H1 (cell line): ENCODE measurements at regions not wholly inside any gene's neighbourhood (a gene's known extent, or its start where the extent isn't known, plus 50 kb on each side); places are given as distances from the start of the nearest gene placed in this dataset.

Experiments
- CTCF ChIA-PET: fragments of 300-600 bp; sonication (Branson Sonifier 250); formaldehyde crosslinking; loops from one replicate; lab custom pipeline; 2021; ENCODE audit not compliant: partially characterized antibody; lab: Charles Lee
- POLR2A ChIA-PET: fragments of 300-600 bp; sonication (Branson Sonifier 250); formaldehyde crosslinking; loops from one replicate; lab custom pipeline; 2021; ENCODE audit warnings: inconsistent platforms; ENCODE audit not compliant: partially characterized antibody; lab: Charles Lee
- DNase-seq, 2 experiments: peaks; one replicate each; pipeline versions ENCODE4 v3.0.0 to v3.0.0-alpha.2; 2010 to 2022; ENCODE audit warnings: low spot score in 2 of 2, low read depth in 1 of 2, mixed read lengths in 1 of 2
- FAIRE-seq: peaks from 2 replicates; lab custom pipeline; 2011; peaks lifted over from hg19 to GRCh38; lab: Jason Lieb, UNC
- H2AFZ ChIP-seq: 2 replicates; pipeline ENCODE4 v1.8.1; 2012; ENCODE audit warnings: low read length, inconsistent platforms
- H2AK5ac ChIP-seq: 2 replicates; pipeline ENCODE4 v1.6.1; 2013; ENCODE audit warnings: low read depth, low read length
- H2BK120ac ChIP-seq: replicated peaks from 2 replicates; pipeline ENCODE3; 2013; ENCODE audit warnings: low read depth, low read length, inconsistent platforms
- H2BK12ac ChIP-seq: 2 replicates; pipeline ENCODE4 v1.6.1; 2013; ENCODE audit warnings: low read depth, low read length
- H2BK15ac ChIP-seq: 2 replicates; pipeline ENCODE4 v1.6.1; 2013; ENCODE audit warnings: low read length
- H2BK20ac ChIP-seq: 2 replicates; pipeline ENCODE4 v1.6.1; 2013; ENCODE audit warnings: low read length
- H2BK5ac ChIP-seq: 2 replicates; pipeline ENCODE4 v1.6.1; 2013; ENCODE audit warnings: low read depth, low read length
- H3K14ac ChIP-seq: 2 replicates; pipeline ENCODE4 v1.6.1; 2013; ENCODE audit warnings: inconsistent platforms; ENCODE audit not compliant: insufficient read length
- H3K18ac ChIP-seq: 2 replicates; pipeline ENCODE4 v1.6.1; 2013; ENCODE audit warnings: low read length; ENCODE audit errors: extremely low read depth
- H3K23ac ChIP-seq: 2 replicates; pipeline ENCODE4 v1.6.1; 2013; ENCODE audit warnings: inconsistent platforms; ENCODE audit not compliant: insufficient read length
- H3K23me2 ChIP-seq: 2 replicates; pipeline ENCODE4 v1.6.1; 2013; ENCODE audit warnings: low read depth, low read length
- H3K27ac ChIP-seq: 2 replicates; pipeline ENCODE4 v1.6.1; 2011; ENCODE audit warnings: low read depth, low read length, inconsistent platforms
- H3K27me3 ChIP-seq, 4 experiments: replicated peaks in 1 of 4; 1 replicate in 1 of 4; 2 replicates in 3 of 4; pipeline versions ENCODE4 v1.6.1 to v1.8.1; 2011 to 2013; ENCODE audit warnings: low read length in 3 of 4, mild to moderate bottlenecking in 3 of 4, inconsistent platforms in 2 of 4, mixed read lengths in 2 of 4, moderate library complexity in 1 of 4; ENCODE audit not compliant: control insufficient read depth in 3 of 4, insufficient read depth in 3 of 4; ENCODE audit errors: extremely low read depth in 1 of 4
- H3K36me3 ChIP-seq, 4 experiments: 2 replicates each; pipeline versions ENCODE4 v1.6.1 to v1.8.1; 2011 to 2013; ENCODE audit warnings: mild to moderate bottlenecking in 4 of 4, low read length in 3 of 4, moderate library complexity in 2 of 4, control low read depth in 1 of 4, inconsistent platforms in 1 of 4; ENCODE audit not compliant: insufficient read depth in 4 of 4, control insufficient read depth in 2 of 4
- H3K4ac ChIP-seq: replicated peaks from 2 replicates; pipeline ENCODE3; 2013; ENCODE audit warnings: low read length, low read depth, mixed read lengths, inconsistent platforms; ENCODE audit not compliant: insufficient read length
- H3K4me1 ChIP-seq, 4 experiments: replicated peaks in 1 of 4; 1 replicate in 1 of 4; 2 replicates in 3 of 4; pipeline versions ENCODE4 v1.6.1 to v1.8.1; 2011 to 2013; ENCODE audit warnings: low read length in 3 of 4, inconsistent platforms in 2 of 4, mixed read lengths in 1 of 4; ENCODE audit not compliant: insufficient read depth in 4 of 4, control insufficient read depth in 3 of 4
- H3K4me2 ChIP-seq, 2 experiments: 2 replicates each; pipeline versions ENCODE4 v1.6.1 to v1.8.1; 2011 to 2013; ENCODE audit warnings: low read depth in 2 of 2, low read length in 2 of 2, control low read depth in 1 of 2, inconsistent platforms in 1 of 2, mild to moderate bottlenecking in 1 of 2; ENCODE audit not compliant: insufficient read depth in 1 of 2
- H3K4me3 ChIP-seq, 4 experiments: fragments of 200-600, 300-600 bp in 1 of 4; sonication (generic), shearing (Covaris generic), sonication (Bioruptor Twin) in 1 of 4; 2 replicates each; pipeline versions ENCODE4 v1.5.1 to v1.8.1; 2011 to 2016; ENCODE audit warnings: low read length in 4 of 4, low read depth in 3 of 4, control low read depth in 2 of 4, inconsistent platforms in 2 of 4, mild to moderate bottlenecking in 2 of 4, mixed read lengths in 1 of 4, moderate library complexity in 1 of 4; ENCODE audit not compliant: insufficient read depth in 2 of 4; ENCODE audit errors: extremely low read depth in 1 of 4
- H3K56ac ChIP-seq: replicated peaks from 2 replicates; pipeline ENCODE3; 2013; ENCODE audit warnings: low read depth, mild to moderate bottlenecking, mixed read lengths, low read length, inconsistent platforms; ENCODE audit not compliant: insufficient read length
- H3K79me1 ChIP-seq: 2 replicates; pipeline ENCODE4 v1.6.1; 2013; ENCODE audit warnings: low read depth, low read length, control low read depth
- H3K79me2 ChIP-seq, 2 experiments: 2 replicates each; pipeline versions ENCODE4 v1.6.1 to v1.8.1; 2012 to 2013; ENCODE audit warnings: low read length in 2 of 2, mild to moderate bottlenecking in 2 of 2, inconsistent platforms in 1 of 2; ENCODE audit not compliant: insufficient read depth in 2 of 2, control insufficient read depth in 1 of 2
- H3K9ac ChIP-seq, 4 experiments: replicated peaks in 1 of 4; 1 replicate in 1 of 4; 2 replicates in 3 of 4; pipeline versions ENCODE4 v1.6.1 to v1.8.1; 2011 to 2013; ENCODE audit warnings: low read depth in 3 of 4, low read length in 3 of 4, control low read depth in 2 of 4, mild to moderate bottlenecking in 2 of 4, moderate library complexity in 2 of 4, inconsistent platforms in 1 of 4; ENCODE audit errors: extremely low read depth in 1 of 4
- H3K9me3 ChIP-seq, 2 experiments: 2 replicates each; pipeline versions ENCODE4 v1.6.1 to v1.8.1; 2012 to 2013; ENCODE audit warnings: mild to moderate bottlenecking in 2 of 2, moderate library complexity in 2 of 2, control low read depth in 1 of 2, inconsistent platforms in 1 of 2, low read depth in 1 of 2, low read length in 1 of 2, mixed read lengths in 1 of 2; ENCODE audit not compliant: insufficient read depth in 2 of 2
- H4K20me1 ChIP-seq, 2 experiments: replicated peaks in 1 of 2; 2 replicates each; pipeline versions ENCODE3 to v1.8.1; 2011 to 2013; ENCODE audit warnings: inconsistent platforms in 2 of 2, low read length in 2 of 2, mild to moderate bottlenecking in 1 of 2; ENCODE audit not compliant: insufficient read depth in 2 of 2, control insufficient read depth in 1 of 2
- H4K5ac ChIP-seq: 2 replicates; pipeline ENCODE4 v1.6.1; 2013; ENCODE audit warnings: low read length, low read depth, mixed read lengths, inconsistent platforms; ENCODE audit not compliant: insufficient read length
- H4K8ac ChIP-seq: 2 replicates; pipeline ENCODE4 v1.8.0; 2013; ENCODE audit warnings: mild to moderate bottlenecking, moderate library complexity, low read length, inconsistent platforms; ENCODE audit not compliant: insufficient read depth; ENCODE audit errors: extremely low read depth
- H4K91ac ChIP-seq: replicated peaks from 2 replicates; pipeline ENCODE3; 2013; ENCODE audit warnings: low read length, mixed read lengths, inconsistent platforms; ENCODE audit not compliant: insufficient read length
- ATF2 ChIP-seq: IDR thresholded peaks from 2 replicates; pipeline ENCODE4 v1.6.1; 2012; ENCODE audit warnings: low read length, inconsistent platforms
- CBX5 ChIP-seq: fragments of 300-800, 300-1000 bp; sonication (generic); IDR thresholded peaks from 2 replicates; pipeline ENCODE4 v1.7.1; 2016; ENCODE audit warnings: antibody characterized with exemption, low read length, low read depth
- CEBPB ChIP-seq: IDR thresholded peaks from 2 replicates; pipeline ENCODE4 v1.6.1; 2012; ENCODE audit warnings: low read depth, low read length
- CREB1 ChIP-seq: IDR thresholded peaks from 2 replicates; pipeline ENCODE4 v1.6.1; 2012; ENCODE audit warnings: inconsistent platforms
- EP300 ChIP-seq, 2 experiments: IDR thresholded peaks; 1 replicate in 1 of 2; 2 replicates in 1 of 2; pipeline ENCODE4 v1.6.1; 2011 to 2012; ENCODE audit warnings: low read depth in 2 of 2, low read length in 2 of 2, mild to moderate bottlenecking in 2 of 2, borderline replicate concordance in 1 of 2, inconsistent platforms in 1 of 2, moderate library complexity in 1 of 2
- GTF2F1 ChIP-seq: IDR thresholded peaks from 2 replicates; pipeline ENCODE4 v1.6.1; 2012; ENCODE audit warnings: low read depth, low read length, improper control_type of control experiment, borderline replicate concordance
- KDM1A ChIP-seq: fragments of 200-600, 300-600 bp; sonication (generic); IDR thresholded peaks from 2 replicates; pipeline ENCODE4 v1.7.1; 2016; ENCODE audit warnings: mild to moderate bottlenecking, low read length, borderline replicate concordance
- KDM4A ChIP-seq: IDR thresholded peaks from one replicate; pipeline ENCODE4 v1.7.1; 2012; ENCODE audit warnings: low read depth, mild to moderate bottlenecking, moderate library complexity, low read length, inconsistent platforms; ENCODE audit not compliant: severe bottlenecking
- POLR2A ChIP-seq, 2 experiments: IDR thresholded peaks; 1 replicate in 1 of 2; 2 replicates in 1 of 2; pipeline ENCODE4 v1.6.1; 2011; ENCODE audit warnings: low read depth in 2 of 2, low read length in 2 of 2, mild to moderate bottlenecking in 2 of 2; ENCODE audit errors: control extremely low read depth in 1 of 2
- POLR2AphosphoS5 ChIP-seq: IDR thresholded peaks from 2 replicates; pipeline ENCODE4 v1.6.1; 2011; ENCODE audit warnings: low read depth, low read length
- RAD21 ChIP-seq, 2 experiments: IDR thresholded peaks in 1 of 2; conservative IDR thresholded peaks in 1 of 2; 2 replicates each; pipeline ENCODE4 v1.6.1; 2011; ENCODE audit warnings: low read depth in 2 of 2, low read length in 2 of 2, improper control_type of control experiment in 1 of 2, inconsistent platforms in 1 of 2, mild to moderate bottlenecking in 1 of 2, moderate library complexity in 1 of 2
- RXRA ChIP-seq: IDR thresholded peaks from 2 replicates; pipeline ENCODE4 v1.6.1; 2011; ENCODE audit warnings: low read depth, mild to moderate bottlenecking, low read length, moderate library complexity; ENCODE audit not compliant: insufficient read depth
- SP4 ChIP-seq: IDR thresholded peaks from 2 replicates; pipeline ENCODE4 v1.6.1; 2012; ENCODE audit warnings: low read length, inconsistent platforms
- TAF1 ChIP-seq: IDR thresholded peaks from 2 replicates; pipeline ENCODE4 v1.6.1; 2011; ENCODE audit warnings: mild to moderate bottlenecking, low read depth, low read length
- TEAD4 ChIP-seq: IDR thresholded peaks from 2 replicates; pipeline ENCODE4 v1.6.1; 2012; ENCODE audit warnings: low read depth, low read length, inconsistent platforms, mixed read lengths
- WGBS, 2 experiments: shearing (Covaris generic) in 1 of 2; methylation state at CpG; one replicate each; pipeline versions ENCODE4 v1.1.6 to v1.1.7; 2013 to 2015; ENCODE audit warnings: low lambda C conversion rate in 2 of 2, mixed read lengths in 2 of 2, inconsistent platforms in 1 of 2, low coverage in 1 of 2, missing lambda C conversion rate in 1 of 2; ENCODE audit not compliant: insufficient replicate concordance in 2 of 2, insufficient coverage in 1 of 2, insufficient read length in 1 of 2; ENCODE audit errors: extremely low coverage in 1 of 2, missing lambda C conversion rate in 1 of 2; 5-methylcytosine and 5-hydroxymethylcytosine counted together

- ChIA-PET POLR2A (no interaction called here), CTCF (no interaction called here)
- WGBS, 2 experiments, result 79% methylated on average over 2 of the region's 2 CpGs; no CpG with 5 or more reads in 1 of the 2 experiments
- no peak overlapping the region for H2BK15ac ChIP-seq
- no peaks in the 10 kb centered on the region for H3K9me3 ChIP-seq
- H3K18ac ChIP-seq, result no peak overlapping the region
- H3K4me2 ChIP-seq, result no peak overlapping the region
- no peaks in the 10 kb centered on the region for H3K27me3 ChIP-seq
- no peaks in the 10 kb centered on the region for H3K79me1 ChIP-seq
- no peak for FAIRE-seq
- no peaks in the 10 kb centered on the region for H3K79me2 ChIP-seq
- no peak overlapping the region for H3K14ac ChIP-seq
- no peaks in the 10 kb centered on the region for H3K36me3 ChIP-seq
- H3K9ac ChIP-seq, result no peak overlapping the region
- DNase-seq, result no peak
- no peak overlapping the region for H3K23ac ChIP-seq
- H2BK12ac ChIP-seq, result no peak overlapping the region
- H2AFZ ChIP-seq, result no peak overlapping the region; the same call in 1 of the 2 replicates
- H2BK120ac ChIP-seq, result no peak overlapping the region
- H2BK20ac ChIP-seq, result no peak overlapping the region
- no peak overlapping the region for H3K27ac ChIP-seq
- H3K4me3 ChIP-seq, result no peak overlapping the region
- no peaks in the 10 kb centered on the region for H3K4me1 ChIP-seq
- H4K20me1 ChIP-seq, result no peaks in the 10 kb centered on the region
- no peak overlapping the region for H3K4ac ChIP-seq
- no peak overlapping the region for H2BK5ac ChIP-seq
- H4K8ac ChIP-seq, result no peak overlapping the region
- no peak overlapping the region for H4K5ac ChIP-seq
- H3K23me2 ChIP-seq, result no peaks in the 10 kb centered on the region
- no peak overlapping the region for H3K56ac ChIP-seq
- H2AK5ac ChIP-seq, result no peak overlapping the region
- H4K91ac ChIP-seq, result no peak overlapping the region
- TF ChIP-seq ATF2 (no peak), RXRA (no peak), POLR2A (IDR thresholded peaks at IDR 0.05; ENCODE audit: control extremely low read depth in 1 of 2, low read depth in 2 of 2, low read length in 2 of 2) (no peak), SP4 (no peak), KDM1A (no peak), GTF2F1 (no peak), CBX5 (no peak), KDM4A (no peak), POLR2AphosphoS5 (no peak), TEAD4 (no peak), CEBPB (no peak), CREB1 (no peak), TAF1 (no peak), RAD21 (IDR thresholded peaks at IDR 0.05 in 1 of 2, conservative IDR thresholded peaks at IDR 0.05 in 1 of 2; ENCODE audit: low read depth in 2 of 2, low read length in 2 of 2) (no peak), EP300 (IDR thresholded peaks at IDR 0.05; ENCODE audit: borderline replicate concordance in 1 of 2, low read depth in 2 of 2, low read length in 2 of 2) (no peak)
Measured at GRCh38 chr5:104977529-104977928, 1414.9 kb upstream of the NUDT12 start.
